GM19467 (cell line): ENCODE measurements at regions not wholly inside any gene's neighbourhood (a gene's known extent, or its start where the extent isn't known, plus 50 kb on each side); places are given as distances from the start of the nearest gene placed in this dataset.

Experiments
- ATAC-seq: cut with Tn5 transposase; IDR thresholded peaks from one replicate; pipeline ENCODE4 v1.9.1; 2021; ENCODE audit warnings: mild to moderate bottlenecking, moderate library complexity; ENCODE audit not compliant: unreplicated experiment

- no peak for ATAC-seq
Measured at GRCh38 chr16:74232806-74233465, 63.7 kb upstream of the PSMD7 start.

GRCh38 chr16:74230126-74230525 is 66.5 kb upstream of the PSMD7 start:
- ATAC-seq = no peak

- ATAC-seq = no peak
Measured at GRCh38 chr16:74226338-74226954, 70.2 kb upstream of the PSMD7 start.

- ATAC-seq = no peak
Measured at GRCh38 chr16:74224828-74225612, 71.6 kb upstream of the PSMD7 start.

- ATAC-seq = no peak
Measured at GRCh38 chr16:74221828-74222227, 74.8 kb upstream of the PSMD7 start.

- ATAC-seq = no peak
Measured at GRCh38 chr16:74219706-74220105, 76.9 kb upstream of the PSMD7 start.

GRCh38 chr16:74218871-74219270 is 77.7 kb upstream of the PSMD7 start:
- no peak for ATAC-seq

GRCh38 chr16:74216319-74216718 is 80.3 kb upstream of the PSMD7 start:
- no peak for ATAC-seq

- no peak for ATAC-seq
Measured at GRCh38 chr16:74215249-74215648, 81.4 kb upstream of the PSMD7 start.

- ATAC-seq = no peak
Measured at GRCh38 chr16:74213372-74213771, 83.2 kb upstream of the PSMD7 start.

GRCh38 chr16:74210245-74210644 is 86.4 kb upstream of the PSMD7 start:
- ATAC-seq = no peak

- ATAC-seq = no peak
Measured at GRCh38 chr16:74202009-74202408, 94.6 kb upstream of the PSMD7 start.

- ATAC-seq = no peak
Measured at GRCh38 chr16:74201576-74201975, 95.0 kb upstream of the PSMD7 start.

- no peak for ATAC-seq
Measured at GRCh38 chr16:74200921-74201320, 95.7 kb upstream of the PSMD7 start.

GRCh38 chr16:74199842-74200124 is 96.8 kb upstream of the PSMD7 start:
- no peak for ATAC-seq

- ATAC-seq = no peak
Measured at GRCh38 chr16:74199066-74199841, 97.4 kb upstream of the PSMD7 start.

GRCh38 chr16:74192281-74192797 is 104.3 kb upstream of the PSMD7 start:
- no peak for ATAC-seq

- ATAC-seq = no peak
Measured at GRCh38 chr16:74190292-74190691, 106.3 kb upstream of the PSMD7 start.

- ATAC-seq = no peak
Measured at GRCh38 chr16:74188856-74189255, 107.8 kb upstream of the PSMD7 start.

- no peak for ATAC-seq
Measured at GRCh38 chr16:74186561-74186971, 110.0 kb upstream of the PSMD7 start.

GRCh38 chr16:74184839-74185238 is 111.8 kb upstream of the PSMD7 start:
- ATAC-seq = no peak
